Activated CD8-positive, alpha-beta T cell treated with anti-CD3 and anti-CD28 coated beads for 36 hours (primary cell): ENCODE measurements at regions not wholly inside any gene's neighbourhood (a gene's known extent, or its start where the extent isn't known, plus 50 kb on each side); places are given as distances from the start of the nearest gene placed in this dataset.

ENCODE experiments used
- ATAC-seq: fragments of 200-7000 bp; cut with Tn5 transposase; one replicate; pipeline ENCODE4 v1.10.0; 2021; ENCODE audit warnings: mild to moderate bottlenecking, moderate library complexity
- CTCF ChIA-PET: fragments of 350-600 bp; sonication (Branson Sonifier 250); formaldehyde crosslinking; loops from one replicate; lab custom pipeline; 2021; ENCODE audit warnings: antibody characterized with exemption; lab: Charles Lee
- POLR2A ChIA-PET: fragments of 350-600 bp; sonication (Branson Sonifier 250); formaldehyde crosslinking; loops from one replicate; lab custom pipeline; 2021; ENCODE audit warnings: antibody characterized with exemption; lab: Charles Lee
- DNase-seq: peaks from one replicate; pipeline ENCODE4 v3.0.0-alpha.2; 2020
- H3K27ac Mint-ChIP-seq: one replicate; pipeline ENCODE4 v1.8.0; 2021; ENCODE audit warnings: mild to moderate bottlenecking, mixed read lengths
- H3K27me3 Mint-ChIP-seq: one replicate; pipeline ENCODE4 v1.8.0; 2021; ENCODE audit warnings: mixed read lengths
- H3K36me3 Mint-ChIP-seq: one replicate; pipeline ENCODE4 v1.8.0; 2021; ENCODE audit warnings: low read depth, mixed read lengths
- H3K4me1 Mint-ChIP-seq: one replicate; pipeline ENCODE4 v1.8.0; 2021; ENCODE audit warnings: low read depth, mixed read lengths
- H3K4me3 Mint-ChIP-seq: one replicate; pipeline ENCODE4 v1.8.0; 2021; ENCODE audit warnings: mild to moderate bottlenecking, moderate library complexity, mixed read lengths
- H3K9me3 Mint-ChIP-seq: one replicate; pipeline ENCODE4 v1.8.0; 2021; ENCODE audit warnings: mixed read lengths
- intact Hi-C: fragments of 100-400 bp; cut with micrococcal nuclease; formaldehyde crosslinking; loops from one replicate; pipeline ENCODE4 v1.10.0; 2022
- TF ChIP-seq, protein P1 (sequence below): fragments of 200-600 bp; IDR thresholded peaks from one replicate; pipeline ENCODE4 v1.8.0; 2022; ENCODE audit warnings: antibody characterized with exemption, mild to moderate bottlenecking

DNA sequence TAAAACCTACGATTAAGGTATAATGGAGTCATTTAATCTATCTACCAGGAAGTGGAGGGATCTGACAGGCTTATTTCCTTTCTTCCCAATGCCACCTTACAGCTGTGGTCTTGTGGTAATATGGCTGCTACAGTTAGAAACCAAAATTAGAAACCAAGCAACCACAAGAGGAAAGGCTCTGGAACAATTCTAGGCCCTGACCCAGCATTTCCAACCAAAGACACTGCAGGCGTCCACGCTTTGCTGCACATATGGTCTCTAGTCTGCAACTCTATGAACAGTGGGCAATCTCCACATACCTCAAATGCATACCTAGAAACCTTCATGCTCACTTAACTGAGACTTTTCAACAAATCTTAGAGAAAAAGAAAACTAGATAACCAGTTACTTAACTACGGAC, 339.1 kb downstream of the NFIB start:
- intact Hi-C loops: no loop called here

DNA sequence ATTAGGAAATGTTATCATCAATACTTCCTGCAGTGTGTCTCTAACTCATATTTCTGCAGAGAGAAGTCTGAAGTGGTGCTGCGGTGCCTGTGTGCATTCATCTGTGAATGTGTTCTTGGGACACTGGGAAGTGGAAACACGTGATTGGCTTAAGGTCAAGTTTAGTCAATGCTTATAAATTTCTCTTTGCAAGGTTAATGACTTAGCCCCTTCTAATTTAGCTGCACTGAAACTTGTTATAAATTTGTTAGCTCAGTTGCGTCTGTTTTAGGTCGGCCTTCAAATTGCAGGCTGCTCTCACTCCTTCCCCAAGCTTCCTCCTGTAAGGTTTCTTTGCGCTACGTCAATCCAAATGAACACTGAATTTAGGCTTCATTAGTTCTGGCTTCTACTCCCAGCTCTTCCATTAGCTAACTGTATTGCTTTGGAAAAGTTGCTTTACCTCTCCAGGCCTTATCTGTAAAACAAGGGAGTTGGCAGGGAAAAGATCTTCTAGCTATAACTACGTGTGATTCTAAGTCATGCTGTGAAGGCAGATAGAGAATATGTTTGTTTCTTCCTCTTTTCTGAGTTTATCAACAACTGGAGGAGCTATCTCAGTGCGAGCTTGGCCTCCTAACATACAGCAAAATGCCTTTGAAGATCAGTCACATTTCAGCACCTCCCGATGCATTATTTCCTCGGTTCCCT, 341.8 kb downstream of the NFIB start:
- CTCF ChIA-PET: no interaction called here
- no peak for DNase-seq
- Mint-ChIP-seq H3K4me1 (no peaks in the 10 kb centered on the region), H3K36me3 (no peaks in the 10 kb centered on the region), H3K9me3 (no peaks in the 10 kb centered on the region), H3K4me3 (no peak overlapping the region), H3K27me3 (no peaks in the 10 kb centered on the region), H3K27ac (no peak overlapping the region)
- no peak for ATAC-seq
- POLR2A ChIA-PET: no interaction called here
- TF ChIP-seq, protein P1, sequence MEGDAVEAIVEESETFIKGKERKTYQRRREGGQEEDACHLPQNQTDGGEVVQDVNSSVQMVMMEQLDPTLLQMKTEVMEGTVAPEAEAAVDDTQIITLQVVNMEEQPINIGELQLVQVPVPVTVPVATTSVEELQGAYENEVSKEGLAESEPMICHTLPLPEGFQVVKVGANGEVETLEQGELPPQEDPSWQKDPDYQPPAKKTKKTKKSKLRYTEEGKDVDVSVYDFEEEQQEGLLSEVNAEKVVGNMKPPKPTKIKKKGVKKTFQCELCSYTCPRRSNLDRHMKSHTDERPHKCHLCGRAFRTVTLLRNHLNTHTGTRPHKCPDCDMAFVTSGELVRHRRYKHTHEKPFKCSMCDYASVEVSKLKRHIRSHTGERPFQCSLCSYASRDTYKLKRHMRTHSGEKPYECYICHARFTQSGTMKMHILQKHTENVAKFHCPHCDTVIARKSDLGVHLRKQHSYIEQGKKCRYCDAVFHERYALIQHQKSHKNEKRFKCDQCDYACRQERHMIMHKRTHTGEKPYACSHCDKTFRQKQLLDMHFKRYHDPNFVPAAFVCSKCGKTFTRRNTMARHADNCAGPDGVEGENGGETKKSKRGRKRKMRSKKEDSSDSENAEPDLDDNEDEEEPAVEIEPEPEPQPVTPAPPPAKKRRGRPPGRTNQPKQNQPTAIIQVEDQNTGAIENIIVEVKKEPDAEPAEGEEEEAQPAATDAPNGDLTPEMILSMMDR: no peak
- intact Hi-C loops: no loop called here

More for the DNA sequence above, 339.1 kb downstream of the NFIB start:
- ATAC-seq (no peak), DNase-seq (no peak)
- Mint-ChIP-seq H3K27ac (no peak overlapping the region), H3K4me1 (no peaks in the 10 kb centered on the region), H3K27me3 (no peaks in the 10 kb centered on the region), H3K36me3 (no peaks in the 10 kb centered on the region), H3K9me3 (no peaks in the 10 kb centered on the region), H3K4me3 (no peak overlapping the region)
- TF ChIP-seq, protein P1: no peak
- ChIA-PET POLR2A (no interaction called here), CTCF (no interaction called here)

DNA sequence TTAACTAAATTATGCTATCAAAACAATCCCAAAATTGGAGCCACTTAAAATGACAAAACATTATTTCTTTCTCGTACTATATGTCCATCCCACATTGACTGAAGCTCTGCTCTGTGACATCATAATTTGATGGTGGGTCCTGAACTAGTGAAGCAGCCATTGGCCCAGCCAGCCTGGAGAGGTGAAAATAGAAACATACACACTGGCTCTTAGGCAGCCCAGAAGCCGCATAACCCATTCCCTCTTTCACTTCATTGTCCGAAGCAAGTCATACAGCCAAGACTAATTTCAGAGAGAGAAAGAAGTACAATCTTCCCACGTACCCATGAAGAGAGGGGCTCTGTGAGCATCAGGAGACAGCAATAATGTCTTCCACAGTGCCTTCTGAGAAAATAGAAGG, 342.5 kb downstream of the NFIB start:
- Mint-ChIP-seq H3K4me3 (no peak overlapping the region), H3K9me3 (no peaks in the 10 kb centered on the region), H3K27ac (no peak overlapping the region), H3K36me3 (no peaks in the 10 kb centered on the region), H3K4me1 (no peaks in the 10 kb centered on the region), H3K27me3 (no peaks in the 10 kb centered on the region)
- TF ChIP-seq, protein P1: no peak
- ATAC-seq (no peak), DNase-seq (no peak)
- ChIA-PET CTCF (no interaction called here), POLR2A (no interaction called here)
- intact Hi-C loops: no loop called here

DNA sequence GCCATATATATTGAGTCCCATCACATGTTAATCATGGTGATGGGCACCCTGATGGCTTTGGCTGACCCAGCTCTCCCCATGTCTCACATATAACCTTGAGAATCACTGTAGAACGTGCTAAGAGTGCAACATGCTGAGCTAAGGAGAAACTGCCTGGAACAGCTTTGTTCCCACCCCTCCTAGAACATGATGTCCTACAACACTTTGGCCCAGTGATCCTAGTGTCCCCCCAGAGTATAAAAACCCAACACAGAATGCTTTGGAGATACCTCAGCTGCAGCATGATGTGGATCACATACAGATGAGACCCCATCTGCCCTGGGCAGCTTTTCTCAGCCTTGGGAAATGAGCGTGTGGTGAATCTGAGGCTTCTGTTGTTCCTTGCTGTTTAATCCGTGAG, 343.5 kb downstream of the NFIB start:
- H3K27ac Mint-ChIP-seq: no peak overlapping the region

DNA sequence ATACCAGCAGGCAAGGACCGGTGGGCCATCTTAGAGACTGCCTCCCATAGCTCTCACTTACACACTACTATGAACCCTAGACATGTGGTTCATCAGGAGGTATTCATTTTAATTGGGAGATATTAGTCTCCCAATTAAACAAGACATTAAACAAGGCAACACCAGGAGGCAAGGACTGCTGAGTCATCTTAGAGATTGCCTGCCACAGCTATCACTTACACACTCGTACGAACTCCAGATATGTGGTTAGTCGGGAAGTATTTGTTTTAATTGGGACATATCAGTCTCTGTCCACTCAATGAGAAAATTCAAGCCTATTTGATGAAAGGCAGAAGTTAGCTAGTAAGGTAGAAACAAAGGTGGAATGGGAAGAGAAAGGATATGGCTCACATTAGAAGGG, 343.9 kb downstream of the NFIB start:
- no peaks in the 10 kb centered on the region for H3K9me3 Mint-ChIP-seq
- no peak overlapping the region for H3K4me3 Mint-ChIP-seq
- TF ChIP-seq, protein P1: no peak
- no peaks in the 10 kb centered on the region for H3K4me1 Mint-ChIP-seq
- H3K27me3 Mint-ChIP-seq: no peaks in the 10 kb centered on the region
- intact Hi-C loops: no loop called here
- H3K36me3 Mint-ChIP-seq: no peaks in the 10 kb centered on the region
- no peak overlapping the region for H3K27ac Mint-ChIP-seq
- POLR2A ChIA-PET: no interaction called here
- ATAC-seq: no peak
- CTCF ChIA-PET: no interaction called here
- no peak for DNase-seq

More for the DNA sequence above, 343.5 kb downstream of the NFIB start:
- Mint-ChIP-seq H3K9me3 (no peaks in the 10 kb centered on the region), H3K4me1 (no peaks in the 10 kb centered on the region), H3K36me3 (no peaks in the 10 kb centered on the region), H3K4me3 (no peak overlapping the region), H3K27me3 (no peaks in the 10 kb centered on the region)
- intact Hi-C loops: no loop called here
- CTCF ChIA-PET: no interaction called here
- TF ChIP-seq, protein P1: no peak
- POLR2A ChIA-PET: no interaction called here
- no peak for DNase-seq
- ATAC-seq: no peak
